ENCODE measurements at regions not wholly inside any gene's neighbourhood (a gene's known extent, or its start where the extent isn't known, plus 50 kb on each side); places are given as distances from the start of the nearest gene placed in this dataset.

GRCh38 chr2:220704081-220704480 is 868.0 kb downstream of the EPHA4 start:
- Histone ChIP-seq H3K27me3 (replicated peaks) (no peaks in the 10 kb centered on the region), H3K27ac (no peak overlapping the region), H3K4me3 (ENCODE audit: low read depth, low read length) (no peak overlapping the region), H3K36me3 (replicated peaks) (no peaks in the 10 kb centered on the region)
- in situ Hi-C loops (cut with HindIII; ENCODE audit: low pct_ligation_motif_present, low sequenced_read_pairs), result no loop called here
- no peak for DNase-seq
- no peak for TF ChIP-seq CTCF (IDR thresholded peaks at IDR 0.05; ENCODE audit: low read depth, low read length, missing control alignments)

- no peak overlapping the region for H3K27ac ChIP-seq
- in situ Hi-C loops (cut with HindIII; ENCODE audit: low pct_ligation_motif_present, low sequenced_read_pairs), result no loop called here
- DNase-seq, result no peak
- H3K4me3 ChIP-seq (ENCODE audit: low read depth, low read length), result no peak overlapping the region
- TF ChIP-seq CTCF (IDR thresholded peaks at IDR 0.05; ENCODE audit: low read depth, low read length, missing control alignments), result no peak
- H3K36me3 ChIP-seq (replicated peaks), result no peaks in the 10 kb centered on the region
- no peaks in the 10 kb centered on the region for H3K27me3 ChIP-seq (replicated peaks)
These were observed 867.3 kb downstream of the EPHA4 start for GRCh38 chr2:220704810-220705209.

- Histone ChIP-seq H3K27ac (no peak overlapping the region), H3K27me3 (replicated peaks) (no peaks in the 10 kb centered on the region), H3K4me3 (ENCODE audit: low read depth, low read length) (no peak overlapping the region), H3K36me3 (replicated peaks) (no peaks in the 10 kb centered on the region)
- DNase-seq, result no peak
- in situ Hi-C loops (cut with HindIII; ENCODE audit: low pct_ligation_motif_present, low sequenced_read_pairs), result no loop called here
- no peak for TF ChIP-seq CTCF (IDR thresholded peaks at IDR 0.05; ENCODE audit: low read depth, low read length, missing control alignments)
These were observed 866.4 kb downstream of the EPHA4 start for GRCh38 chr2:220705678-220706077.

GRCh38 chr2:220707261-220707660 is 864.8 kb downstream of the EPHA4 start:
- in situ Hi-C loops (cut with HindIII; ENCODE audit: low pct_ligation_motif_present, low sequenced_read_pairs), result no loop called here

GRCh38 chr2:220708366-220708765 is 863.7 kb downstream of the EPHA4 start:
- peak; percentile 75 for DNase-seq
- Histone ChIP-seq H3K27me3 (replicated peaks) (no peaks in the 10 kb centered on the region), H3K4me3 (ENCODE audit: low read depth, low read length) (no peak overlapping the region), H3K36me3 (replicated peaks) (no peaks in the 10 kb centered on the region), H3K27ac (no peak overlapping the region)
- in situ Hi-C loops (cut with HindIII; ENCODE audit: low pct_ligation_motif_present, low sequenced_read_pairs), result no loop called here
- no peak for TF ChIP-seq CTCF (IDR thresholded peaks at IDR 0.05; ENCODE audit: low read depth, low read length, missing control alignments)

More at GRCh38 chr2:220707261-220707660, 864.8 kb downstream of the EPHA4 start:
- Histone ChIP-seq H3K4me3 (ENCODE audit: low read depth, low read length) (no peak overlapping the region), H3K27ac (no peak overlapping the region), H3K36me3 (replicated peaks) (no peaks in the 10 kb centered on the region), H3K27me3 (replicated peaks) (no peaks in the 10 kb centered on the region)
- no peak for TF ChIP-seq CTCF (IDR thresholded peaks at IDR 0.05; ENCODE audit: low read depth, low read length, missing control alignments)
- DNase-seq, result no peak

DNA sequence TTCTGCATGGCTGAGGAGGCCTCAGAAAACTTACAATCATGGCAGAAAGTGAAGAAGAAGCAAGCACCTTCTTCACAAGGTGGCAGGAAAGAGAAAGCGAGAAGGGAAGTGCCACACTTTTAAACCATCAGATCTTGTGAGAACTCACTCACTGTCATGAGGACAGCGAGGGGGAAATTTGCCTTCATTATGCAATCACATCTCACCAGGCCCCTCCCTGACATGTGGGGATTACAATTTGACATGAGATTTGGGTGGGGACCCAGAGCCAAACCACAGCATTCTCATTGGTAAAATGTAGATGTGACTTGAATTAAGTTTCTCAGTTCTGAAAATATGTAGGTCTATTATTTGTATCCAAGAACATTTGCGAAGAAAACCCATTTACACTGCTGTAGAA is 854.8 kb downstream of the EPHA4 start:
- no peak overlapping the region for H3K4me3 ChIP-seq (ENCODE audit: low read depth, low read length)
- no peaks in the 10 kb centered on the region for H3K36me3 ChIP-seq (replicated peaks)
- DNase-seq, result no peak
- TF ChIP-seq CTCF (IDR thresholded peaks at IDR 0.05; ENCODE audit: low read depth, low read length, missing control alignments), result no peak
- H3K27me3 ChIP-seq (replicated peaks), result no peaks in the 10 kb centered on the region
- in situ Hi-C loops (cut with HindIII; ENCODE audit: low pct_ligation_motif_present, low sequenced_read_pairs), result no loop called here
- H3K27ac ChIP-seq, result no peak overlapping the region
